Aorta (tissue), 5 donors: ENCODE measurements at regions not wholly inside any gene's neighbourhood (a gene's known extent, or its start where the extent isn't known, plus 50 kb on each side); places are given as distances from the start of the nearest gene placed in this dataset.
A peak's percentile ranks its signal among the peaks of the same experiment; 100 is the strongest.

Experiments
- ATAC-seq: fragments of 200-7000 bp; cut with Tn5 transposase; one replicate; pipeline ENCODE4 v1.9.1; 2022; ENCODE audit warnings: moderate library complexity; ENCODE audit not compliant: low FRiP score
- DNase-seq, 2 donors: peaks; one replicate each; pipeline ENCODE4 v3.0.0-alpha.2; 2020
- H3K27ac ChIP-seq, 2 donors: one replicate each; pipeline ENCODE4 v1.5.1; 2013; ENCODE audit warnings: low read length in 2 of 2, mild to moderate bottlenecking in 2 of 2, moderate library complexity in 2 of 2, control low read depth in 1 of 2, inconsistent platforms in 1 of 2, low read depth in 1 of 2
- H3K27me3 ChIP-seq, 2 donors: one replicate each; pipeline ENCODE4 v1.6.1; 2013; ENCODE audit warnings: control low read depth in 1 of 2, low read length in 1 of 2, mild to moderate bottlenecking in 1 of 2, moderate library complexity in 1 of 2; ENCODE audit not compliant: insufficient read depth in 2 of 2, control insufficient read depth in 1 of 2
- H3K36me3 ChIP-seq, 2 donors: one replicate each; pipeline ENCODE4 v1.6.1; 2013; ENCODE audit warnings: control low read depth in 1 of 2, low read length in 1 of 2, mild to moderate bottlenecking in 1 of 2; ENCODE audit not compliant: insufficient read depth in 2 of 2, control insufficient read depth in 1 of 2
- H3K4me1 ChIP-seq, 2 donors: one replicate each; pipeline ENCODE4 v1.6.1; 2013; ENCODE audit warnings: low read length in 2 of 2, control low read depth in 1 of 2, mild to moderate bottlenecking in 1 of 2, moderate library complexity in 1 of 2; ENCODE audit not compliant: insufficient read depth in 2 of 2, control insufficient read depth in 1 of 2
- H3K4me3 ChIP-seq, 2 donors: one replicate each; pipeline ENCODE4 v1.5.1; 2013; ENCODE audit warnings: low read length in 2 of 2, control low read depth in 1 of 2, mild to moderate bottlenecking in 1 of 2
- H3K9me3 ChIP-seq: one replicate; pipeline ENCODE4 v1.6.1; 2013; ENCODE audit warnings: mild to moderate bottlenecking, low read length; ENCODE audit not compliant: control insufficient read depth
- WGBS, 2 donors: extraction: QIAGEN DNeasy Blood & Tissue Kit; methylation state at CpG; one replicate each; pipeline ENCODE4 v1.1.7; 2013; 5-methylcytosine and 5-hydroxymethylcytosine counted together
- intact Hi-C, 2 donors: fragments of 100-400 bp; cut with DNase I; formaldehyde crosslinking; loops; one replicate each; pipeline versions ENCODE4 v1.14.2 to v1.15.0; 2022
- donor health status: healthy with polysubstance abuse.
- donor health status: Bipolar disorder and iron deficiency.
- donor health status: DM: no; HTN: no; CAD: no.
- donor health status: DM: no; HTN: no; CAD: no.
- donor health status: DM: yes; HTN: yes; CAD: no.

- Histone ChIP-seq H3K4me1 (no peaks in the 10 kb centered on the region), H3K27me3 (peaks cover 0 to 2% of the 10 kb centered on the region in 2 donors), H3K4me3 (no peak overlapping the region), H3K36me3 (no peaks in the 10 kb centered on the region), H3K9me3 (no peaks in the 10 kb centered on the region), H3K27ac (no peak overlapping the region)
- 18 to 27% methylated on average over 3 of the region's 3 CpGs for WGBS, 2 donors
- intact Hi-C loops: no loop called here
- DNase-seq: no peak
- no peak for ATAC-seq
Measured at GRCh38 chr2:13021470-13021957, 304.8 kb downstream of the TRIB2 start.

DNA sequence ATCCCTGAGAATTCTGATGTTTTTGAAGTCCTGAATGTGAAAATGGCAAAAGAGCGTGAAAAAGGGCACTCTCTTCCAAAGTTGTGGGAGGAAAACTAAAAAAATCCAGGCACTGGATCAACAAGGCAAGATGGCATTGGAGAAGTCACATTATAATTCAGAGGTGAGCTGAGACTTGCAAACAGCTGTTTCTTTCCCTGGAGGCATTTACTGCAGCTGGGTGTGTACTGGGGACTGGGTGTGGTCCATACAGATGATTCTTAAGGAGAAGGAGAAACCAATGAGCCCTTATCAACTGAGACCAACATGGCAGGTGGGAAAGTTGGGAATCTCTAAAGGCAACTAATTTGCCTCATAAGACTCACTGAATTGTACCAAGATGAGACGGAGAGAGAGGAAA lies 313.9 kb downstream of the TRIB2 start:
- no peaks in the 10 kb centered on the region for H3K36me3 ChIP-seq
- no peak overlapping the region for H3K27ac ChIP-seq
- DNase-seq (no peak), ATAC-seq (no peak)
- 80 to 94% methylated on average over 2 of the region's 2 CpGs for WGBS, 2 donors
- no peaks in the 10 kb centered on the region for H3K9me3 ChIP-seq
- H3K4me1 ChIP-seq: no peaks in the 10 kb centered on the region
- H3K4me3 ChIP-seq: no peak overlapping the region
- H3K27me3 ChIP-seq: peaks cover 0 to 2% of the 10 kb centered on the region in 2 donors
- intact Hi-C loops: no loop called here

DNA sequence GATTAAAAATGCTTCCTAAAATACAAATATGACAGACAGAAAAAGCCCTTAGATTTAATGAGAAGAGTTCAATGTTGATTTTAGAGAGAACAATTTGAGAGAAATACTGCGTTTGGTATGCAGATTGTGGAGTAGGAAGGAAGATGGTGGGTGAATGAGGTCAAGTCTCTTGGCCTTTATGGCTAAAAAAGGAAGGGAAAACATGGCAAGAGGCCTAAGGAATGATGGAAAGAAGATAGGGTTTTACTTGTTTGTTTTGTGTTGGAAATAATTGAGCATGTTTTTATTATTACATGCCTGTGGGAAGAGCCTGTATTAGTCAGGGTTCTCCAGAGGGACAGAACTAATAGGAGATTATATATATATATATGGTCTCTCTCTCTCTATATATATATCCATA lies 318.1 kb downstream of the TRIB2 start:
- no peaks in the 10 kb centered on the region for H3K27me3 ChIP-seq
- DNase-seq (no peak), ATAC-seq (no peak)
- no peaks in the 10 kb centered on the region for H3K36me3 ChIP-seq
- WGBS, 2 donors: 65 to 72% methylated on average over 1 of the region's 1 CpG
- no peak overlapping the region for H3K4me3 ChIP-seq
- no peak overlapping the region for H3K27ac ChIP-seq
- no peaks in the 10 kb centered on the region for H3K9me3 ChIP-seq
- intact Hi-C loops: no loop called here
- H3K4me1 ChIP-seq: no peaks in the 10 kb centered on the region

GRCh38 chr2:13035866-13036265 lies 319.1 kb downstream of the TRIB2 start:
- H3K9me3 ChIP-seq: no peaks in the 10 kb centered on the region
- intact Hi-C loops: no loop called here
- 62 to 68% methylated on average over 3 of the region's 3 CpGs for WGBS, 2 donors
- no peaks in the 10 kb centered on the region for H3K4me1 ChIP-seq
- no peaks in the 10 kb centered on the region for H3K36me3 ChIP-seq
- H3K4me3 ChIP-seq: no peak overlapping the region
- no peak for ATAC-seq
- H3K27ac ChIP-seq: no peak overlapping the region
- no peak for DNase-seq
- no peaks in the 10 kb centered on the region for H3K27me3 ChIP-seq

DNA sequence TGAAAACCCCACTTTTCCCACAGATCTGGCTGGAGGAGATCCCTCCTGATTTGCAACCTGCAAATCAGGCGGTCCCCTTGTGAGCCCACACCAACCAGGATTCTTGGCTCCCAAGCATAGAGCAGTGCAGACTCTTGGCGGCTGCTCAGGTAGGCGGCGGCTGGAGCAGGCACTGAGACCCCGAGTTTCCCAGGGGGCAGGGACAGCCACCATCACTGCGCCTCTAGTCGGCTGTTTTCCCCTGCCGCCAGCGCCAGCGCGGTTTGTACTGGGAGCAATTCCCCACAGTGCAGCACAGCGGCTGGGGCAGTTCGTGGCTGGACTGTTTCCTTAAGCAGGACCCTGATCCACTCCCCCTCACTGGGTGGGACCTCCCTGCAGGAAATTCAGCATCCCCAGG lies 323.3 kb downstream of the TRIB2 start:
- H3K4me1 ChIP-seq: no peaks in the 10 kb centered on the region
- no peak overlapping the region for H3K27ac ChIP-seq
- 67 to 78% methylated on average over 13 of the region's 13 CpGs for WGBS, 2 donors
- no peaks in the 10 kb centered on the region for H3K27me3 ChIP-seq
- no peaks in the 10 kb centered on the region for H3K9me3 ChIP-seq
- no peaks in the 10 kb centered on the region for H3K36me3 ChIP-seq
- intact Hi-C loops: no loop called here
- DNase-seq (peak in 1 of 2 donors; percentile 69), ATAC-seq (no peak)
- no peak overlapping the region for H3K4me3 ChIP-seq

- Histone ChIP-seq H3K9me3 (no peaks in the 10 kb centered on the region), H3K27me3 (no peaks in the 10 kb centered on the region), H3K4me1 (no peaks in the 10 kb centered on the region), H3K36me3 (no peaks in the 10 kb centered on the region), H3K4me3 (no peak overlapping the region), H3K27ac (no peak overlapping the region)
- 45 to 53% methylated on average over 2 of the region's 2 CpGs for WGBS, 2 donors
- intact Hi-C loops: no loop called here
- DNase-seq (no peak), ATAC-seq (no peak)
Measured at GRCh38 chr2:13046557-13047165, 329.9 kb downstream of the TRIB2 start.

DNA sequence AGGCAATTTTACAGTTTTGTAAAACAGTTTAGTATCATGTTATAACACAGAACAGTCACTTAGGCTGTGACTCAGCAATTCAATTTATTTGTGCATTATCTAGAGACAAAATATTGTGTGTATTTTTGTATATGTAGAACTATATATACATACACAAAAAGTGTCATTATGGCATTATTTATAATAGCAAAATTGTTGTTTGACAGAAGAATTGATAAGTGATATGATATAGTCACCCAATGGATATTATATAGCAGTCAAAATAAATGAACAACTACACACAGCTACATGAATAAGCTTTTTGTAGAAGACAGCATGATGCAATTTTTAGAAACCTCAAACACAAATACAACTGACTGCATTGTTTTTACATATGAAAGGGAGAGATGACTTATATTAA lies 334.0 kb downstream of the TRIB2 start:
- Histone ChIP-seq H3K27ac (no peak overlapping the region), H3K36me3 (no peaks in the 10 kb centered on the region), H3K27me3 (no peaks in the 10 kb centered on the region), H3K9me3 (no peaks in the 10 kb centered on the region), H3K4me1 (no peaks in the 10 kb centered on the region), H3K4me3 (no peak overlapping the region)
- no peak for DNase-seq
- intact Hi-C loops: no loop called here
- no peak for ATAC-seq

DNA sequence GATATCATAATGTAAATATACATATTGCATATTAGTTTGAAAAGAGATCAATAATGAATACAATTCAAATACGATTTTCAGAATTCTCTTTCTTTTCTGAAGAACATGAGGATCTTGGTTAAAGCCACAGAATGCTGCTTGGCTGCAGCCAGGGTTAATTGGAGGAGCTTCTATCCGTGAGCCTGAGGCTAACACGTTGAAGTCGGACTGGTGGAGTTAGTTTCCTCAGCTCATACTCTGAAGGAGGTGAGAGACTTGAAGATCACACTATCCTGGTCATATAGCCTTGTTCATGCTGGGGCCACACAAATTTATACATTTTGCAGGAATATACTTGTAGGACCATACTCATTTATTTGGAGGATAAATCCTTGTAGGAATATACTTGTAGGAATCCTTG lies 335.8 kb downstream of the TRIB2 start:
- no peak for ATAC-seq
- no peaks in the 10 kb centered on the region for H3K36me3 ChIP-seq
- H3K27me3 ChIP-seq: no peaks in the 10 kb centered on the region
- H3K9me3 ChIP-seq: no peaks in the 10 kb centered on the region
- WGBS, 2 donors: 39 to 43% methylated on average over 4 of the region's 4 CpGs
- H3K4me3 ChIP-seq: no peak overlapping the region
- no peak overlapping the region for H3K27ac ChIP-seq
- intact Hi-C loops: no loop called here
- H3K4me1 ChIP-seq: no peaks in the 10 kb centered on the region
- DNase-seq: no peak

GRCh38 chr2:13056259-13056843 lies 339.6 kb downstream of the TRIB2 start:
- DNase-seq: no peak
- H3K4me3 ChIP-seq: no peak overlapping the region
- intact Hi-C loops: no loop called here
- no peaks in the 10 kb centered on the region for H3K4me1 ChIP-seq
- no peak for ATAC-seq
- H3K27me3 ChIP-seq: no peaks in the 10 kb centered on the region
- no peak overlapping the region for H3K27ac ChIP-seq
- WGBS, 2 donors: 38 to 41% methylated on average over 3 of the region's 3 CpGs
- no peaks in the 10 kb centered on the region for H3K9me3 ChIP-seq
- no peaks in the 10 kb centered on the region for H3K36me3 ChIP-seq
